ENCODE measurements at regions not wholly inside any gene's neighbourhood (a gene's known extent, or its start where the extent isn't known, plus 50 kb on each side); places are given as distances from the start of the nearest gene placed in this dataset.

- Histone ChIP-seq H3K36me3 (ENCODE audit: insufficient read depth) (no peaks in the 10 kb centered on the region), H3K79me2 (ENCODE audit: insufficient read depth, low read depth) (no peaks in the 10 kb centered on the region), H4K20me1 (ENCODE audit: insufficient read depth) (no peaks in the 10 kb centered on the region), H3K4me3 (IDR thresholded peaks at IDR 0.05; ENCODE audit: insufficient read depth, low read depth, low read length) (no peak overlapping the region), H3K27ac (no peak overlapping the region), H3K27me3 (ENCODE audit: insufficient read depth, low read depth) (no peaks in the 10 kb centered on the region), H3K4me1 (ENCODE audit: low read depth, poor library complexity, severe bottlenecking) (no peaks in the 10 kb centered on the region), H2AFZ (ENCODE audit: low read depth) (no peak overlapping the region), H3K4me2 (no peak overlapping the region), H3K9ac (no peak overlapping the region)
- no peak for TF ChIP-seq CTCF (conservative IDR thresholded peaks at IDR 0.05; ENCODE audit: low read depth, low read length)
Measured at GRCh38 chr15:97866959-97867358, 93.5 kb upstream of the ARRDC4 start.

- Histone ChIP-seq H3K4me1 (ENCODE audit: low read depth, poor library complexity, severe bottlenecking) (no peaks in the 10 kb centered on the region), H2AFZ (ENCODE audit: low read depth) (no peak overlapping the region), H3K79me2 (ENCODE audit: insufficient read depth, low read depth) (no peaks in the 10 kb centered on the region), H3K27ac (no peak overlapping the region), H3K36me3 (ENCODE audit: insufficient read depth) (no peaks in the 10 kb centered on the region), H3K4me2 (no peak overlapping the region), H3K27me3 (ENCODE audit: insufficient read depth, low read depth) (no peaks in the 10 kb centered on the region), H3K4me3 (IDR thresholded peaks at IDR 0.05; ENCODE audit: insufficient read depth, low read depth, low read length) (no peak overlapping the region), H4K20me1 (ENCODE audit: insufficient read depth) (no peaks in the 10 kb centered on the region), H3K9ac (no peak overlapping the region)
- TF ChIP-seq CTCF (conservative IDR thresholded peaks at IDR 0.05; ENCODE audit: low read depth, low read length): no peak
Measured at GRCh38 chr15:97867870-97868269, 92.6 kb upstream of the ARRDC4 start.

GRCh38 chr15:97868981-97869380, 91.5 kb upstream of the ARRDC4 start:
- Histone ChIP-seq H2AFZ (ENCODE audit: low read depth) (no peak overlapping the region), H3K79me2 (ENCODE audit: insufficient read depth, low read depth) (no peaks in the 10 kb centered on the region), H3K36me3 (ENCODE audit: insufficient read depth) (no peaks in the 10 kb centered on the region), H3K4me3 (IDR thresholded peaks at IDR 0.05; ENCODE audit: insufficient read depth, low read depth, low read length) (no peak overlapping the region), H3K4me1 (ENCODE audit: low read depth, poor library complexity, severe bottlenecking) (no peaks in the 10 kb centered on the region), H3K4me2 (no peak overlapping the region), H4K20me1 (ENCODE audit: insufficient read depth) (no peaks in the 10 kb centered on the region), H3K27me3 (ENCODE audit: insufficient read depth, low read depth) (no peaks in the 10 kb centered on the region), H3K27ac (no peak overlapping the region), H3K9ac (no peak overlapping the region)
- no peak for TF ChIP-seq CTCF (conservative IDR thresholded peaks at IDR 0.05; ENCODE audit: low read depth, low read length)

- no peak for TF ChIP-seq CTCF (conservative IDR thresholded peaks at IDR 0.05; ENCODE audit: low read depth, low read length)
- Histone ChIP-seq H3K36me3 (ENCODE audit: insufficient read depth) (no peaks in the 10 kb centered on the region), H3K79me2 (ENCODE audit: insufficient read depth, low read depth) (no peaks in the 10 kb centered on the region), H4K20me1 (ENCODE audit: insufficient read depth) (no peaks in the 10 kb centered on the region), H3K9ac (no peak overlapping the region), H2AFZ (ENCODE audit: low read depth) (no peak overlapping the region), H3K4me2 (no peak overlapping the region), H3K4me1 (ENCODE audit: low read depth, poor library complexity, severe bottlenecking) (no peaks in the 10 kb centered on the region), H3K27me3 (ENCODE audit: insufficient read depth, low read depth) (no peaks in the 10 kb centered on the region), H3K4me3 (IDR thresholded peaks at IDR 0.05; ENCODE audit: insufficient read depth, low read depth, low read length) (no peak overlapping the region), H3K27ac (no peak overlapping the region)
Measured at GRCh38 chr15:97870771-97871170, 89.7 kb upstream of the ARRDC4 start.

GRCh38 chr15:97874139-97874538, 86.4 kb upstream of the ARRDC4 start:
- Histone ChIP-seq H3K36me3 (ENCODE audit: insufficient read depth) (no peaks in the 10 kb centered on the region), H4K20me1 (ENCODE audit: insufficient read depth) (no peaks in the 10 kb centered on the region), H3K4me2 (no peak overlapping the region), H3K79me2 (ENCODE audit: insufficient read depth, low read depth) (no peaks in the 10 kb centered on the region), H3K27ac (no peak overlapping the region), H3K4me3 (IDR thresholded peaks at IDR 0.05; ENCODE audit: insufficient read depth, low read depth, low read length) (no peak overlapping the region), H2AFZ (ENCODE audit: low read depth) (no peak overlapping the region), H3K4me1 (ENCODE audit: low read depth, poor library complexity, severe bottlenecking) (no peaks in the 10 kb centered on the region), H3K27me3 (ENCODE audit: insufficient read depth, low read depth) (no peaks in the 10 kb centered on the region), H3K9ac (no peak overlapping the region)
- no peak for TF ChIP-seq CTCF (conservative IDR thresholded peaks at IDR 0.05; ENCODE audit: low read depth, low read length)

Data from KMS-11 (cell line).